K562 (cell line): ENCODE measurements at regions not wholly inside any gene's neighbourhood (a gene's known extent, or its start where the extent isn't known, plus 50 kb on each side); places are given as distances from the start of the nearest gene placed in this dataset.

Experiments
- ATAC-seq: fragments of 200-7000 bp; cut with Tn5 transposase; 3 replicates; pipeline ENCODE4 v1.9.1; 2020; ENCODE audit warnings: moderate library complexity
- BruUV-seq: library from RNA; stranded (reverse); fragments of 400-500 nt; replicated peaks from 2 replicates; lab custom pipeline; 2021; lab: Mats Ljungman, UMichigan
- CTCF ChIA-PET: fragments of 300-600 bp; formaldehyde crosslinking; extraction: SDS; loops from one replicate; lab custom pipeline; 2021; ENCODE audit warnings: low intra/inter-chr PET ratio; lab: Yijun Ruan, JAX
- POLR2A ChIA-PET: fragments of 300-600, 350-650 bp; sonication (Branson Sonifier 250); formaldehyde crosslinking; extraction: SDS; loops from one replicate; lab custom pipeline; 2021; ENCODE audit warnings: antibody characterized with exemption, inconsistent platforms; lab: Yijun Ruan, JAX
- DNase-seq, 4 experiments: peaks; one replicate each; pipeline versions ENCODE4 v3.0.0 to v3.0.0-alpha.2; 2011 to 2018; ENCODE audit warnings: low spot score in 3 of 4, mixed read lengths in 3 of 4; ENCODE audit errors: extremely low read depth in 1 of 4
- FAIRE-seq: peaks from 2 replicates; lab custom pipeline; 2011; peaks lifted over from hg19 to GRCh38; lab: Jason Lieb, UNC
- H2AFZ ChIP-seq: 2 replicates; pipeline ENCODE4 v1.6.0; 2011; ENCODE audit warnings: low read depth, low read length, control low read depth, inconsistent platforms
- H3K27ac ChIP-seq: fragments of 200-600 bp; 3 replicates; pipeline ENCODE4 v1.8.0; 2011; ENCODE audit warnings: low read depth, mild to moderate bottlenecking, control low read depth, inconsistent platforms, low read length, moderate library complexity, mixed read lengths; ENCODE audit errors: extremely low read depth
- H3K27me3 ChIP-seq, 2 experiments: fragments of 300-600 bp in 1 of 2; 2 replicates in 1 of 2; 3 replicates in 1 of 2; pipeline versions ENCODE4 v1.6.0 to v1.8.0; 2011; ENCODE audit warnings: inconsistent platforms in 2 of 2, low read length in 2 of 2, mild to moderate bottlenecking in 1 of 2, mixed read lengths in 1 of 2, moderate library complexity in 1 of 2; ENCODE audit not compliant: control insufficient read depth in 2 of 2, insufficient read depth in 2 of 2
- H3K36me3 ChIP-seq: fragments of 300-600 bp; 3 replicates; pipeline ENCODE4 v1.8.0; 2011; ENCODE audit warnings: mild to moderate bottlenecking, low read length, inconsistent platforms; ENCODE audit not compliant: control insufficient read depth, insufficient read depth
- H3K4me1 ChIP-seq, 2 experiments: fragments of 200-600 bp in 1 of 2; replicated peaks in 1 of 2; 2 replicates in 1 of 2; 3 replicates in 1 of 2; pipeline versions ENCODE4 v1.5.1 to v1.8.0; 2011; ENCODE audit warnings: inconsistent platforms in 2 of 2, low read length in 2 of 2, mild to moderate bottlenecking in 1 of 2, mixed read lengths in 1 of 2, moderate library complexity in 1 of 2; ENCODE audit not compliant: control insufficient read depth in 2 of 2, insufficient read depth in 2 of 2
- H3K4me2 ChIP-seq: 2 replicates; pipeline ENCODE4 v1.6.1; 2011; ENCODE audit warnings: low read length, control low read depth, inconsistent platforms, mixed read lengths; ENCODE audit not compliant: insufficient read depth
- H3K4me3 ChIP-seq: fragments of 200-600 bp; sonication (generic), shearing (Covaris generic); 2 replicates; pipeline ENCODE4 v1.5.1; 2016; ENCODE audit warnings: control low read depth, inconsistent platforms
- H3K79me2 ChIP-seq: fragments of 200-600 bp; 3 replicates; pipeline ENCODE4 v1.8.0; 2011; ENCODE audit warnings: low read length, inconsistent platforms; ENCODE audit not compliant: control insufficient read depth, insufficient read depth
- H3K9ac ChIP-seq, 2 experiments: 2 replicates each; pipeline versions ENCODE4 v1.6.0 to v1.6.1; 2011; ENCODE audit warnings: low read depth in 2 of 2, low read length in 2 of 2, control low read depth in 1 of 2, inconsistent platforms in 1 of 2, mild to moderate bottlenecking in 1 of 2, mixed read lengths in 1 of 2; ENCODE audit not compliant: insufficient read depth in 1 of 2
- H3K9me1 ChIP-seq: one replicate; pipeline ENCODE4 v1.6.0; 2011; ENCODE audit warnings: inconsistent platforms, mild to moderate bottlenecking, low read length, moderate library complexity; ENCODE audit not compliant: control insufficient read depth, insufficient read depth
- H3K9me3 ChIP-seq: replicated peaks from 2 replicates; pipeline ENCODE4 v1.5.1; 2011; ENCODE audit warnings: low read depth, low read length, inconsistent platforms; ENCODE audit not compliant: control insufficient read depth, insufficient read depth
- H4K20me1 ChIP-seq: replicated peaks from 2 replicates; pipeline ENCODE4 v1.6.1; 2011; ENCODE audit warnings: low read length, inconsistent platforms, mixed read lengths; ENCODE audit not compliant: control insufficient read depth, insufficient read depth
- BMI1 ChIP-seq: fragments of 150-350 bp; IDR thresholded peaks from 2 replicates; pipeline ENCODE4 v1.6.1; 2014; ENCODE audit warnings: low read length
- HNRNPH1 ChIP-seq: fragments of 200-400 bp; formaldehyde crosslinking; optimal IDR thresholded peaks from 2 replicates; pipeline ENCODE3; 2017; ENCODE audit warnings: low read depth, mild to moderate bottlenecking, low read length, moderate library complexity
- MAFG ChIP-seq: fragments of 450-650 bp; conservative IDR thresholded peaks from 2 replicates; pipeline ENCODE4 v1.6.1; 2016; ENCODE audit warnings: missing genetic modification characterization, missing compliant biosample characterization
- SNRNP70 ChIP-seq: fragments of 200-400 bp; formaldehyde crosslinking; optimal IDR thresholded peaks from 2 replicates; pipeline ENCODE3; 2017; ENCODE audit warnings: low read depth, low read length
- TFAM ChIP-seq: fragments of 250-450 bp; sonication (Bioruptor Pico); conservative IDR thresholded peaks from 2 replicates; pipeline ENCODE4 v1.5.0; 2021; ENCODE audit warnings: mild to moderate bottlenecking, moderate library complexity
- TFAP4 ChIP-seq: sonication (generic); formaldehyde crosslinking; IDR thresholded peaks from 2 replicates; pipeline ENCODE4 v1.8.0; 2022; ENCODE audit warnings: missing genetic modification reagents, mild to moderate bottlenecking, moderate library complexity, borderline replicate concordance
- ZBTB49 ChIP-seq: sonication (generic); formaldehyde crosslinking; IDR thresholded peaks from 2 replicates; pipeline ENCODE4 v1.8.0; 2022; ENCODE audit warnings: missing genetic modification reagents, mild to moderate bottlenecking, borderline replicate concordance
- ZKSCAN8 ChIP-seq: fragments of 200-800 bp; sonication (Bioruptor generic); IDR thresholded peaks from 2 replicates; pipeline ENCODE4 v1.6.1; 2016; ENCODE audit warnings: missing genetic modification characterization, missing compliant biosample characterization
- ZNF184 ChIP-seq: sonication (generic); formaldehyde crosslinking; IDR thresholded peaks from 2 replicates; pipeline ENCODE4 v1.5.0; 2020; ENCODE audit warnings: missing genetic modification reagents
- ZNF347 ChIP-seq: fragments of 450-650 bp; formaldehyde crosslinking; IDR thresholded peaks from 2 replicates; pipeline ENCODE4 v1.4.0; 2020; ENCODE audit warnings: low read depth, mild to moderate bottlenecking, moderate library complexity
- in situ Hi-C: fragments of 300-500 bp; cut with MboI; formaldehyde crosslinking; loops from 4 replicates; pipeline ENCODE4 v1.15.0; 2018; ENCODE audit warnings: inconsistent platforms, mixed read lengths
- intact Hi-C: fragments of 100-400 bp; cut with micrococcal nuclease; formaldehyde crosslinking; loops from 2 replicates; pipeline ENCODE4 v1.14.2; 2022
- TF ChIP-seq, protein P1 (sequence below): fragments of 450-650 bp; formaldehyde crosslinking; IDR thresholded peaks from 2 replicates; pipeline ENCODE4 v1.4.0; 2020; ENCODE audit warnings: mild to moderate bottlenecking, moderate library complexity
- TF ChIP-seq, protein P2 (sequence below): fragments of 250-450 bp; sonication (Bioruptor Pico); IDR thresholded peaks from 2 replicates; pipeline ENCODE4 v1.8.0; 2022; ENCODE audit warnings: moderate library complexity, mild to moderate bottlenecking, inconsistent platforms
- TF ChIP-seq, protein P3 (sequence below): fragments of 450-650 bp; IDR thresholded peaks from 2 replicates; pipeline ENCODE4 v1.6.1; 2016; ENCODE audit warnings: low read depth, mild to moderate bottlenecking, moderate library complexity
- TF ChIP-seq, protein P4 (sequence below), 3 experiments: fragments of 200-800 bp in 1 of 3; fragments of 250-450 bp in 1 of 3; fragments of 450-650 bp in 1 of 3; sonication (Bioruptor Pico) in 1 of 3; sonication (Bioruptor generic) in 1 of 3; formaldehyde crosslinking in 1 of 3; IDR thresholded peaks; 2 replicates each; pipeline versions ENCODE4 v1.6.1 to v1.8.0; 2016 to 2022; ENCODE audit warnings: mild to moderate bottlenecking in 2 of 3, missing genetic modification characterization in 2 of 3, missing compliant biosample characterization in 1 of 3, moderate library complexity in 1 of 3

GRCh38 chr13:61891401-61891800 is 475.8 kb upstream of the PCDH20 start:
- in situ Hi-C loops (no loop called here), intact Hi-C loops (no loop called here)
- H3K9ac ChIP-seq, result no peak overlapping the region
- H3K4me1 ChIP-seq, result no peaks in the 10 kb centered on the region
- H3K36me3 ChIP-seq, result no peaks in the 10 kb centered on the region
- FAIRE-seq, result no peak
- H3K9me1 ChIP-seq, result no peaks in the 10 kb centered on the region
- DNase-seq, result no peak
- ATAC-seq, result no peak
- H2AFZ ChIP-seq, result no peak overlapping the region
- no peaks in the 10 kb centered on the region for H3K79me2 ChIP-seq
- H3K27ac ChIP-seq, result no peak overlapping the region
- no peak overlapping the region for H3K4me2 ChIP-seq
- no peak overlapping the region for H3K4me3 ChIP-seq
- no peaks in the 10 kb centered on the region for H3K9me3 ChIP-seq
- ChIA-PET POLR2A (no interaction called here), CTCF (no interaction called here)
- no peaks in the 10 kb centered on the region for H3K27me3 ChIP-seq
- no TSS peak for BruUV-seq
- H4K20me1 ChIP-seq, result no peaks in the 10 kb centered on the region
- TF ChIP-seq SNRNP70 (no peak), ZBTB49 (no peak), ZNF347 (CRISPR knock-in tag) (no peak), TFAM (CRISPR knock-in tag) (no peak), MAFG (tag) (no peak), HNRNPH1 (no peak), ZKSCAN8 (CRISPR knock-in tag) (no peak), BMI1 (no peak), ZNF184 (CRISPR knock-in tag) (no peak), TFAP4 (CRISPR knock-in tag) (no peak)
- TF ChIP-seq, protein P1, sequence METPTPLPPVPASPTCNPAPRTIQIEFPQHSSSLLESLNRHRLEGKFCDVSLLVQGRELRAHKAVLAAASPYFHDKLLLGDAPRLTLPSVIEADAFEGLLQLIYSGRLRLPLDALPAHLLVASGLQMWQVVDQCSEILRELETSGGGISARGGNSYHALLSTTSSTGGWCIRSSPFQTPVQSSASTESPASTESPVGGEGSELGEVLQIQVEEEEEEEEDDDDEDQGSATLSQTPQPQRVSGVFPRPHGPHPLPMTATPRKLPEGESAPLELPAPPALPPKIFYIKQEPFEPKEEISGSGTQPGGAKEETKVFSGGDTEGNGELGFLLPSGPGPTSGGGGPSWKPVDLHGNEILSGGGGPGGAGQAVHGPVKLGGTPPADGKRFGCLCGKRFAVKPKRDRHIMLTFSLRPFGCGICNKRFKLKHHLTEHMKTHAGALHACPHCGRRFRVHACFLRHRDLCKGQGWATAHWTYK, result no peak
- TF ChIP-seq, protein P2, sequence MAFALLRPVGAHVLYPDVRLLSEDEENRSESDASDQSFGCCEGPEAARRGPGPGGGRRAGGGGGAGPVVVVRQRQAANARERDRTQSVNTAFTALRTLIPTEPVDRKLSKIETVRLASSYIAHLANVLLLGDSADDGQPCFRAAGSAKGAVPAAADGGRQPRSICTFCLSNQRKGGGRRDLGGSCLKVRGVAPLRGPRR (CRISPR knock-in tag), result no peak
- TF ChIP-seq, protein P3, sequence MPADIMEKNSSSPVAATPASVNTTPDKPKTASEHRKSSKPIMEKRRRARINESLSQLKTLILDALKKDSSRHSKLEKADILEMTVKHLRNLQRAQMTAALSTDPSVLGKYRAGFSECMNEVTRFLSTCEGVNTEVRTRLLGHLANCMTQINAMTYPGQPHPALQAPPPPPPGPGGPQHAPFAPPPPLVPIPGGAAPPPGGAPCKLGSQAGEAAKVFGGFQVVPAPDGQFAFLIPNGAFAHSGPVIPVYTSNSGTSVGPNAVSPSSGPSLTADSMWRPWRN, result no peak
- TF ChIP-seq, protein P4, sequence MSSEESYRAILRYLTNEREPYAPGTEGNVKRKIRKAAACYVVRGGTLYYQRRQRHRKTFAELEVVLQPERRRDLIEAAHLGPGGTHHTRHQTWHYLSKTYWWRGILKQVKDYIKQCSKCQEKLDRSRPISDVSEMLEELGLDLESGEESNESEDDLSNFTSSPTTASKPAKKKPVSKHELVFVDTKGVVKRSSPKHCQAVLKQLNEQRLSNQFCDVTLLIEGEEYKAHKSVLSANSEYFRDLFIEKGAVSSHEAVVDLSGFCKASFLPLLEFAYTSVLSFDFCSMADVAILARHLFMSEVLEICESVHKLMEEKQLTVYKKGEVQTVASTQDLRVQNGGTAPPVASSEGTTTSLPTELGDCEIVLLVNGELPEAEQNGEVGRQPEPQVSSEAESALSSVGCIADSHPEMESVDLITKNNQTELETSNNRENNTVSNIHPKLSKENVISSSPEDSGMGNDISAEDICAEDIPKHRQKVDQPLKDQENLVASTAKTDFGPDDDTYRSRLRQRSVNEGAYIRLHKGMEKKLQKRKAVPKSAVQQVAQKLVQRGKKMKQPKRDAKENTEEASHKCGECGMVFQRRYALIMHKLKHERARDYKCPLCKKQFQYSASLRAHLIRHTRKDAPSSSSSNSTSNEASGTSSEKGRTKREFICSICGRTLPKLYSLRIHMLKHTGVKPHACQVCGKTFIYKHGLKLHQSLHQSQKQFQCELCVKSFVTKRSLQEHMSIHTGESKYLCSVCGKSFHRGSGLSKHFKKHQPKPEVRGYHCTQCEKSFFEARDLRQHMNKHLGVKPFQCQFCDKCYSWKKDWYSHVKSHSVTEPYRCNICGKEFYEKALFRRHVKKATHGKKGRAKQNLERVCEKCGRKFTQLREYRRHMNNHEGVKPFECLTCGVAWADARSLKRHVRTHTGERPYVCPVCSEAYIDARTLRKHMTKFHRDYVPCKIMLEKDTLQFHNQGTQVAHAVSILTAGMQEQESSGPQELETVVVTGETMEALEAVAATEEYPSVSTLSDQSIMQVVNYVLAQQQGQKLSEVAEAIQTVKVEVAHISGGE (CRISPR knock-in tag; IDR thresholded peaks at IDR 0.05), result no peak
